ENCODE measurements at regions not wholly inside any gene's neighbourhood (a gene's known extent, or its start where the extent isn't known, plus 50 kb on each side); places are given as distances from the start of the nearest gene placed in this dataset.

DNA sequence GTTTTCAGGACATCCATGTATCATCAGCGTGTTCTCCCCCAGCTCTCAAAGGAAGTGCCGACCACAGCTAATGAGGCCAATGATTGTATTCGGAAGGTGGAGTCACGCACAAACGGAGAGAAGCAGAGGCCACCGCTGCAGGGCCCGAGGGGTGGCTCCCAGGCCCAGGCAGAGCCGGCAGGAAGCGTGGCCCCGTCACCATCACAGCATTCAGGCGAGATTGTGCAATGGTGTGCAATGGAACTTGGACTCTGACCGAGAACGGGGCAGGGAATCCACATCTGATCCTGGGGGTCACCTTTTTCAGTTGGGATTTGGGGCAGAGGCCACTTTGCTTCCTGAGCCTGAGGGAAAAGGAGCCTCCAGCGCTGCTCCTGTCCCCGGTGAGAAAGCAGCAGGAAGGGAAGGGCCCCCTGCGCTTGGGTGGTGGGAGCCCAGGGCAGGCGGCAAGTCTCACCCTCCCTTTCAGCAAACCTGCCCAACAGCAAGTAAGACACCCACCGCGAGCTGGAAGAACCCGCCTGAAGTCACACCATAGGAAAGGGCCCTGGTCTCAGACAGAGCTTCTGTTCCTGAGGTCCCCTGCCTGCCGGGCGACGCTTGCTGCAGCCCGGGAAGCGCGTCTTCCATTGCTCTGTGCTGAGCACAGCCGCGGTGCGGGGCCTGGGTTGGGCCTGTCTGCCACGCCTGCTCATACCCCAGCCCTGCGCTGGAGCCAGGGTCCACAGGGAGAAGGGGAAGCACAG, 1430.7 kb downstream of the BRD1 start (continued):
- TF ChIP-seq, protein P1, sequence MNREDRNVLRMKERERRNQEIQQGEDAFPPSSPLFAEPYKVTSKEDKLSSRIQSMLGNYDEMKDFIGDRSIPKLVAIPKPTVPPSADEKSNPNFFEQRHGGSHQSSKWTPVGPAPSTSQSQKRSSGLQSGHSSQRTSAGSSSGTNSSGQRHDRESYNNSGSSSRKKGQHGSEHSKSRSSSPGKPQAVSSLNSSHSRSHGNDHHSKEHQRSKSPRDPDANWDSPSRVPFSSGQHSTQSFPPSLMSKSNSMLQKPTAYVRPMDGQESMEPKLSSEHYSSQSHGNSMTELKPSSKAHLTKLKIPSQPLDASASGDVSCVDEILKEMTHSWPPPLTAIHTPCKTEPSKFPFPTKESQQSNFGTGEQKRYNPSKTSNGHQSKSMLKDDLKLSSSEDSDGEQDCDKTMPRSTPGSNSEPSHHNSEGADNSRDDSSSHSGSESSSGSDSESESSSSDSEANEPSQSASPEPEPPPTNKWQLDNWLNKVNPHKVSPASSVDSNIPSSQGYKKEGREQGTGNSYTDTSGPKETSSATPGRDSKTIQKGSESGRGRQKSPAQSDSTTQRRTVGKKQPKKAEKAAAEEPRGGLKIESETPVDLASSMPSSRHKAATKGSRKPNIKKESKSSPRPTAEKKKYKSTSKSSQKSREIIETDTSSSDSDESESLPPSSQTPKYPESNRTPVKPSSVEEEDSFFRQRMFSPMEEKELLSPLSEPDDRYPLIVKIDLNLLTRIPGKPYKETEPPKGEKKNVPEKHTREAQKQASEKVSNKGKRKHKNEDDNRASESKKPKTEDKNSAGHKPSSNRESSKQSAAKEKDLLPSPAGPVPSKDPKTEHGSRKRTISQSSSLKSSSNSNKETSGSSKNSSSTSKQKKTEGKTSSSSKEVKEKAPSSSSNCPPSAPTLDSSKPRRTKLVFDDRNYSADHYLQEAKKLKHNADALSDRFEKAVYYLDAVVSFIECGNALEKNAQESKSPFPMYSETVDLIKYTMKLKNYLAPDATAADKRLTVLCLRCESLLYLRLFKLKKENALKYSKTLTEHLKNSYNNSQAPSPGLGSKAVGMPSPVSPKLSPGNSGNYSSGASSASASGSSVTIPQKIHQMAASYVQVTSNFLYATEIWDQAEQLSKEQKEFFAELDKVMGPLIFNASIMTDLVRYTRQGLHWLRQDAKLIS (CRISPR knock-in tag; IDR thresholded peaks at IDR 0.05) = no peak
- TF ChIP-seq ZNF749 (CRISPR knock-in tag; IDR thresholded peaks at IDR 0.05; ENCODE audit: borderline replicate concordance) (no peak), SMARCC2 (IDR thresholded peaks at IDR 0.05) (no peak), ATM (IDR thresholded peaks at IDR 0.05; ENCODE audit: borderline replicate concordance) (no peak), THAP11 (CRISPR knock-in tag; IDR thresholded peaks at IDR 0.05) (peak; percentile 45; the same call in 1 of the 2 replicates), ZNF768 (CRISPR knock-in tag; IDR thresholded peaks at IDR 0.05) (no peak), ZNF281 (CRISPR knock-in tag; IDR thresholded peaks at IDR 0.05; ENCODE audit: borderline replicate concordance) (peak; percentile 51; the same call in 1 of the 2 replicates), ELF1 (CRISPR knock-in tag; IDR thresholded peaks at IDR 0.05) (no peak), ZNF18 (CRISPR knock-in tag; IDR thresholded peaks at IDR 0.05; ENCODE audit: insufficient replicate concordance) (no peak), SOX13 (IDR thresholded peaks at IDR 0.05) (no peak), SOX13 (CRISPR knock-in tag; conservative IDR thresholded peaks at IDR 0.05 in 1 of 2, IDR thresholded peaks at IDR 0.05 in 1 of 2) (peak in 1 of 2 experiments; percentile 35; a peak in 1 of 4 replicates), ATF3 (CRISPR knock-in tag; IDR thresholded peaks at IDR 0.05) (no peak)
- TF ChIP-seq, protein P2, sequence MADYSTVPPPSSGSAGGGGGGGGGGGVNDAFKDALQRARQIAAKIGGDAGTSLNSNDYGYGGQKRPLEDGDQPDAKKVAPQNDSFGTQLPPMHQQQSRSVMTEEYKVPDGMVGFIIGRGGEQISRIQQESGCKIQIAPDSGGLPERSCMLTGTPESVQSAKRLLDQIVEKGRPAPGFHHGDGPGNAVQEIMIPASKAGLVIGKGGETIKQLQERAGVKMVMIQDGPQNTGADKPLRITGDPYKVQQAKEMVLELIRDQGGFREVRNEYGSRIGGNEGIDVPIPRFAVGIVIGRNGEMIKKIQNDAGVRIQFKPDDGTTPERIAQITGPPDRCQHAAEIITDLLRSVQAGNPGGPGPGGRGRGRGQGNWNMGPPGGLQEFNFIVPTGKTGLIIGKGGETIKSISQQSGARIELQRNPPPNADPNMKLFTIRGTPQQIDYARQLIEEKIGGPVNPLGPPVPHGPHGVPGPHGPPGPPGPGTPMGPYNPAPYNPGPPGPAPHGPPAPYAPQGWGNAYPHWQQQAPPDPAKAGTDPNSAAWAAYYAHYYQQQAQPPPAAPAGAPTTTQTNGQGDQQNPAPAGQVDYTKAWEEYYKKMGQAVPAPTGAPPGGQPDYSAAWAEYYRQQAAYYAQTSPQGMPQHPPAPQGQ (CRISPR knock-in tag; IDR thresholded peaks at IDR 0.05; ENCODE audit: borderline replicate concordance) = no peak
- TF ChIP-seq, protein P3, sequence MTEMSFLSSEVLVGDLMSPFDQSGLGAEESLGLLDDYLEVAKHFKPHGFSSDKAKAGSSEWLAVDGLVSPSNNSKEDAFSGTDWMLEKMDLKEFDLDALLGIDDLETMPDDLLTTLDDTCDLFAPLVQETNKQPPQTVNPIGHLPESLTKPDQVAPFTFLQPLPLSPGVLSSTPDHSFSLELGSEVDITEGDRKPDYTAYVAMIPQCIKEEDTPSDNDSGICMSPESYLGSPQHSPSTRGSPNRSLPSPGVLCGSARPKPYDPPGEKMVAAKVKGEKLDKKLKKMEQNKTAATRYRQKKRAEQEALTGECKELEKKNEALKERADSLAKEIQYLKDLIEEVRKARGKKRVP (CRISPR knock-in tag; IDR thresholded peaks at IDR 0.05) = peak in 1 of 2 experiments; percentile 28; a peak in 1 of 4 replicates
- TF ChIP-seq, protein P4, sequence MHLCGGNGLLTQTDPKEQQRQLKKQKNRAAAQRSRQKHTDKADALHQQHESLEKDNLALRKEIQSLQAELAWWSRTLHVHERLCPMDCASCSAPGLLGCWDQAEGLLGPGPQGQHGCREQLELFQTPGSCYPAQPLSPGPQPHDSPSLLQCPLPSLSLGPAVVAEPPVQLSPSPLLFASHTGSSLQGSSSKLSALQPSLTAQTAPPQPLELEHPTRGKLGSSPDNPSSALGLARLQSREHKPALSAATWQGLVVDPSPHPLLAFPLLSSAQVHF (CRISPR knock-in tag; IDR thresholded peaks at IDR 0.05) = no peak

Measured in HepG2 (cell line).